Esophagus mucosa (tissue), 1 donor: ENCODE measurements at regions not wholly inside any gene's neighbourhood (a gene's known extent, or its start where the extent isn't known, plus 50 kb on each side); places are given as distances from the start of the nearest gene placed in this dataset.
"Not testable (repeated sequence)": the region's sequence is repeated elsewhere in the genome, so short reads cannot be mapped to it uniquely, and the experiment has no call there.

Experiments used
- ATAC-seq: fragments of 200-7000 bp; cut with Tn5 transposase; one replicate; pipeline ENCODE4 v1.9.1; 2020
- donor health status: DM: yes; HTN: yes; CAD: no.

DNA sequence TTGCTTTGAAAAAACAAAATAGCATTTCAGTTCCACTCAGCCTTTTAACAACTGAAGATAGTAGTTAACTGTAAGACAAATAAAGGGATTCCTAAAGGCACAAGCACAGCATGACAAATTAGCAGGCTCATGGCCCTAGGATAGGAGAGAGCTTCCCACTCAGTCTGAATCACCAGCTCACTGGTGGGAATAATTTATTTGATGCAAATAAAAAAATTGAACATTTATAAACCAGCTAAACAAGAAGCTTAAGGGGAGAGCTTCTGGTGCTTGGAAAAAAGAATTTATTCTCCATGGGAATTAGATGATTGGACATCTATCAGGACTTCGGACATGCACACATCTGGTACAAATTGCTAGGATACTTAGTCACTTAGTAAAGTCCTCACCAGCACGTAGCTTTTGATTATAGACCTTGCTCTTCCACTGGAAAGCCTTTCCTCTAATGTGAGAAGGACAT is 294.1 kb upstream of the TNC start:
- no peak for ATAC-seq

DNA sequence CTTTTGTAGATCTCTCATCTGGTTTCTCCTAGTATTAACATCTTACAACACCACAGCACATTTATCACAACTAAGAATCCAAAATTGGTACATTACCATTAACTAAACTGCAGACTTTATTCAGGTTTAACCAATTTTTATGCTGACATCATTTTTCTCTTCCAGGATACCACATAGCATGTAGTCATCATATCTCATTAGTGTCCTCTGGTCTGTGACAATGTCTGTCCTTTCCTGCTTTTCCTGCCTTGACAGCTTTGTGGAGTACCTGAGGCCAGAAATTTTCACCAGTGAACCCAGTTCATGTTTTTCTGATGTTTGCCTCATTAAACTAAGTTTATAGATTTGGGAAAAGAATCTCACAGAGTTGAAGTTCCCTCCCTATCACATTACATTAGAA is 294.7 kb upstream of the TNC start:
- no peak for ATAC-seq

DNA sequence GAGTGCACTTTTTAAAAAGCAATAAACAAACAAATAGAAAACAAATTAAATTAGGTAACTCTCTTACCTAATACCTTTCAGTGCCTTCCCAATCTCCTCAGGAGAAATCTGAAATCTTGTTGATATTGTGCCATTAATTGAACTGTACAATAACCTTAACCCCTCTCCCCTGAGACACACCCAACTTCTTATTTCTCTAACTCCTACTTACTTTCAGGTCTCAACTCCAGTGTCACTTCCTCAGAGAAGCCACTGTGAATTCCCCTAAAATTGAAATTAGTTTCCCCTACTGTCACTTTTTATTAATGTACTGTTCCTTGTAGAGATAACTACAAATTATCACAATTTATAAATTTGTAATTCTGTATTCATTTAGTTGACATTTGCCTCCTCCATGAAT is 295.3 kb upstream of the TNC start:
- no peak for ATAC-seq

DNA sequence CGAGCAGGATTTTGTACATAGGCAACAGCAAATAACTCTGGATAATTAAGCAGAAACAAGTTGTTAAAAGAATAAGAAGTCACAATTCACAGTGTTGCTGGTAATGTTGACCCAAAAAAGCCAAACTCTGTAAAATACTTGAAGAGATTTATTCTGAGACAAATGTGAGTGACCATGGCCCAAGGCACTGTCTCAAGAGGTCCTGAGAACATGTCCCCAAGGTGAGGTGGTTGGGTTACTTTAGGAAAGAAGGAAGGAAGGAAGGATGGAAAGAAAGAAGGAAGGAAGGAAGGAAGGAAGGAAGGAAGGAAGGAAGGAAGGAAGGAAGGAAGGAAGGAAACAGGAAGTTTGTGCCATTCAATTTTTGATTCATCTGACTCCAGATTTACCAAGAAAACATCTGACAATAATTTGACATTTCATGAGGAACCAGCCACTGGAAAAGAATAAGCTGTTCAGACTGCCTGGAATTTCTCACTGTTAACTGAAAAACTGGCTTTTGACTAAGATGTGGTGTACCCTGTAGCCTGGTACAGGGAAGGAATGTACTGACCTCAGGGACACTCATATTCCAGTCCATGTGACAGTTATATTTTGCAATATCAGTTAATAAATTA is 295.9 kb upstream of the TNC start:
- no peak for ATAC-seq

DNA sequence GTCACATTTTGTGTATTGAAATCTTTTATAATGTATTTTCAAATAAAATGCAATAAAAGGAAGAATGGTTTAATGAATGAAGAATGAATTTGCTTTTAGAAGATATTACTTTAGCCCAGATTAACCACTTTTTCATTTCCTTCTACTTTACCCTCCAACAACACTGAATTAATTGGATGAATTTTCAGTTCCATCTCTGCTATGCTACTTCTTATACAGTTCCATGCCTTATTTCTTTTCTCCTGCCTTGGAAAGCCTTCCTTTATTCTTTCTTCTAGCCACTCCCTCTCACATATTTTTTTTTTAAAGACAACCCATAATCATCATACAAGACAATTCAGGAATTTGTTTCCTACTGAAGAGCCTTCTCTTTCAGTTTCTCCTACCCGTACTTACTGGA is 296.6 kb upstream of the TNC start:
- ATAC-seq = no peak

DNA sequence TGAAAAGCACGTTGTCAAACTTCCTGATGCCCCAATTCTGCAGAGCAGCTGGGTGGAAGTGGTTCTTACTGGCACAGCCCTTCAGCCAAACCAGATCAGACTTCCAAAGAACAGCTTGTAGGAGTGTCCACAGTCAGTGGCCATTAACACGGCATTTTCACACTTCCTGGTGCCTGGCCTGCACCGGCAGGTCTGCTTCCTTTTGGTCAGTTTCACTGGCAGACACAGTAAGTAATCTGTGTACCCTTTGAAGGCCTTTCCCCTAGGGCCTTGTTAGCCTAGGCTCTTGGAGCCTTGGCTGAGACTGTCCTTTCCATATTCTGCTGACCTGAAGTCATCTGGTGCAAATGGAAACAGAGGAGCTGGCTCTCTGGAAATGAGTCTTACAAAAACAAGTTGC is 297.5 kb upstream of the TNC start:
- ATAC-seq = no peak

DNA sequence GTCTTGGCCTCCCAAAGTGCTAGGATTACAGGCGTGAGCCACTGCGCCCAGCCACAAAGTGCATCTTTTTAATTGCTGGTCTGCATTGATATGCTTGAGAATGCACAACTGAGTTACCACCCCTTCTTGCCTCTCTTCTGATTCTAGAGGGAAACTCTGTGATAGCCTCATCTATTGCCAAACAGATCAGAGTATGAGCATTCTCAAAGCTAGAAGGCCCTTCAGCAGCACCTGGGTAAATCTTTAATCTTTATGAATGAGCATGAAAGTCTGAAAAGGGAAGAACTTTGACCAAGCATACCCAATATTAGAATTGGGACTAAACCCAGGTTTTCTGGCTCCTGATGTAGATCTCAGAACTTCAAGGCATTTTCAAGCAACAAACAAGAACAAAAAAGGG is 298.3 kb upstream of the TNC start:
- ATAC-seq = no peak

DNA sequence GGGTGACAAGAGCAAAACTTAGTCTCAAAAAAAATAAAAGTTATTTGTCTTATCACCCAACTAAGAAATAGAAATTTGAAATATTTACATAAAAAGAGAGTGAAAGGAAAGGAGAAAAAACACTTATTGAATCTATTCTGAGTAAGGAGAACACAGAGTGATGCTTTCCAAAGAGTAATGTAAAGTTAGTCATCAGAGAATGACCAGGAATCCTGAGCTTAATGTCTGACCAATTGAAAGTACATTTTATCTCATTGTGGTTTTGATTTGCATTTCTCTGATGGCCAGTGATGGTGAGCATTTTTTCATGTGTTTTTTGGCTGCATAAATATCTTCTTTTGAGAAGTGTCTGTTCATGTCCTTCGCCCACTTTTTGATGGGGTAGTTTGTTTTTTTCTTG is 300.2 kb upstream of the TNC start:
- not testable (repeated sequence) for ATAC-seq

DNA sequence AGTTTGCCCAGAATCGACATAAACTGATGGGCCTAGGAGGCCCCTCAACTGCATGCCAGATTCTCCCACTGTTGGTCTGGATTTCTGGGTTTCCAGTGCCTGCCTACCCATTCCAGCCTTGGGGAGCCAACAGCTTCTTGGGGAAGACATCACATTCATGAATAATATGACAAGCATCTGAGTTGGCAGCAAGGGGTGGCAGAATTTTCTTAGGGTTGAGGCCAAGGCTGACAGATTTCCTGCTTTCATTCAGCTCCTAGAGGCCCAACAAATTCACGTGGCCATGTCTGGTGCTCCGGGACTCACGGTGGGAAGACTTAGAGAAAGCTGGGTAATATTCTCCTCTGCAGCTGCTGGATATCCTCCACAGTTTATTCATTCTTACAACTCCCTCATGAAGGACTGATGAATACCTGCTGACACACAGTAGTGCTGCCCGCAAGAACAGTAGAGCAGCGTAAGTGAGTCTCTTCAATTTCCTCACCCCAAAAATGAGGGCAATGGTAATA is 305.0 kb upstream of the TNC start:
- ATAC-seq = no peak

DNA sequence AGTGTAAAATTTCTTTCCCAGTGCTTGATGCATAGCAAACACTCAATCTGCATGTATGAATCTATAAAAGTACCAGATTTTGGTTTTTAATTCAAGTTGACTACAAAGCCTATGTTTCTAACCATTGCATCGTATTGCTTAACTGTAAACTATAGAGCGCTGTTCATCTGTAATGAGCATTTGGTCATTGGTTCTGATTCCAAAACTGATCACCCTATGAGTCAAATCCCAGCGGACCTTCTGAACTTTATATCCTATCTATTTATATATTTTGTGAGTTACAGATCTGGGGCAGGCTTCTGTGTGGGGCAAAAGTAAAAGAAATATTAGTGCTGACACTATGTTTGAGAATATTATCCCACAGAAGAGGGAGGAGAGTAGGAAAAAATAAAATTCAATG is 305.7 kb upstream of the TNC start:
- ATAC-seq = no peak

DNA sequence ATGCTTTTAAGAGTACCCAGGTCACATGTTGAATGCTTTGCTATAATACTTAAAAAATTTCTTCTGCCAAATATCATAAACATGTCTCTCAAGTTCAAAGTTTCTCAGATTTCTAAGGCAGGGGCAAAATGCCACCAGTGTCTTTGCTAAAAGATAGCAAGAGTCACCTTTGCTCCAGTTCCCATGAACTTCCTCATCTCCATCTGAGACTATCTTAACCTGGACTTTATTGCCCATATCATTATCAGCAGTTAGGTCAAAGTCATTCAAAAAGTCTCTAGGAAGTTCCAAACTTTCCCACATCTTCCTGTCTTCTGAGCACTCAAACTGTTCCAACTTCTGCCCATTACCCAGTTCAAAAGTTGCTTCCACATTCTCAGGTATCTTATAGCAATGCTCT is 307.6 kb upstream of the TNC start:
- ATAC-seq = no peak

DNA sequence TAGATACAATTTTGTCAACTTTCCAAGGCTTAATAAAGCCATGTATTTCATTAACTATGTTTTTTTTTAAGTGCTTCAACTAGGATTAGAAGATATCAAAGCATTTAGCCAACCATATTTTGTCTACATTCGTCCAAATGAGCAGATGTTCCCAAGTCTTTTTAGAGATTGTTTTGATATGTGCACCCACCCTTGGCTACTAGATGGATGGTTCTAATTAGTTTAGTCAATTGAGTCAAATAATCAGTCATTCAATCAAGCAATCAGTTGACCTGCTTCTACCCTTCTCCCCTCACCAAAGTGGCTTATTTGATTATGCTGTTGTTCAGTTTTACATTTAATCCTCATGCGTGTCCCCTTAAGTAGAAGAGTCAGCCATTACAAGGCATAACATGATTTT is 319.5 kb upstream of the TNC start:
- no peak for ATAC-seq

DNA sequence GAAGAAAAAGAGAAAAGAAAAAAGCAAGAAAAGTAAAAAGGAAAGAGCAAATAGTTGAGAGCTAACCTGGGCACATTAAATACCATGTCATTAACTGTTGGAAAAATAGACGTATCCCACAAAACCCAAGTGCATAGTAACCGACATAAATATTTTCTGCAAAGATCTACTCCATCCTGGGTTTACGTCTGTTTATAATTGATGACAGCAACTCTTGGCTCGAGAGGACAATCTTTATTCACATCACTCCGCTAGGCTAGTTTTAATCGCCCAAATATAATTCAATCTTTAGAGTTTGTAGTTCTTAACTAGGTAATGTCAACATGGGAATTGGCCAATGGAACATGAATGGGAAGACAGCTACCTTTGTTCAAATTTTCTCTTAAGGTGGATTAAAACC is 321.7 kb upstream of the TNC start:
- no peak for ATAC-seq

DNA sequence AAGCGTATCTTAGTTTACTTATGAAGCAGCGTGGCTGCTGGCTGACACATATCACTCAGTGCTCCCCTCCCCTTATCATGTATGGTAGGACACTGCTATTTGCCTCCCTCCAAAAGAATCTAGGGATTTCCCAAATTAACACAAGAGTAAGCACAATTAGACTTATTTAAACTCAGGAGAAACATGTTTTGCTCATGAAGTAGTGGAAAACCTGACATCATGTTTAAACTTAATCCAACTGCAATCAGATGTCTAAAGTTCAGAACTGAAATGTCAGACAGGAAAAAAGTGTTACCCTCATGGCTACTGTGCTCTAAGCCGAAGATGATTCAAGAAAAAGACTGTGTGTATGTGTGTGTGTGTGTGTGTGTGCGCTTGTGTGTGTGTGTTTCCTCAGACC is 324.1 kb upstream of the TNC start:
- no peak for ATAC-seq

DNA sequence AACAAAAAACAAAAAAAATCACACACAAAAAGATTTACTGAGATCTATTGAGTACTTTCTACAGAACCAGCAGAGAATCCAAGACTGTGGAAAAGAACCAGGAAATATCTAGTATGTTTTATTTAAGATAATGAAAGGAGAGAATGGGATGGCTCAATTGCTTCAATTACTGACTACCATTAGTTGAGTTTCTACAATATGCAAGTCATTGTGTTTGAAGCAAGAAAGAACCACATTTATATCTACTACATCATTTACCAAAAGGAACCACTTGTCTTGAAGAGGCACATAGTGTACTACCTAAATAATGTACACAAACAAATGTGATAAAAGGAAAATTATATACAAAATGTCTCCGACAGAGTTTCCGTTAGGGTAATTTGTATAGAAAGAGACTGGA is 325.9 kb upstream of the TNC start:
- no peak for ATAC-seq

DNA sequence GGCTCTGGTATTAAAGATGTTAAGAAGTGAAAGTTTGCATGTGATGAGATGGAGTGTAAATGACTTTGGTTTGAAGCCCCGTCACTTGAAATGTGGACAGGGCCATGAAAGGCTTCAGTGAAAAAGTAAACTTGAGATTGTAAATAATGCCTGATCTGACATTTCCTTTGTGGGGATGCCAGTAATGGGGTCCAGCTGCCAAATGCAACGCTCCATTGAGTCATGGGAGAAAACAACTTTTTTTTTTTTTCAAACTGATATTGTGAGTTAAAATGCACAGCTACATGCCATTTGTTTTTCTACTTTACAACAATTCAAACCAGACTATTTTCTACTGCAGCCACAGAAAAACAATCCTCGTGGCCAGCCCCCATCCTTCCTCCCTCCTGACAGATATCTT is 327.0 kb upstream of the TNC start:
- no peak for ATAC-seq

DNA sequence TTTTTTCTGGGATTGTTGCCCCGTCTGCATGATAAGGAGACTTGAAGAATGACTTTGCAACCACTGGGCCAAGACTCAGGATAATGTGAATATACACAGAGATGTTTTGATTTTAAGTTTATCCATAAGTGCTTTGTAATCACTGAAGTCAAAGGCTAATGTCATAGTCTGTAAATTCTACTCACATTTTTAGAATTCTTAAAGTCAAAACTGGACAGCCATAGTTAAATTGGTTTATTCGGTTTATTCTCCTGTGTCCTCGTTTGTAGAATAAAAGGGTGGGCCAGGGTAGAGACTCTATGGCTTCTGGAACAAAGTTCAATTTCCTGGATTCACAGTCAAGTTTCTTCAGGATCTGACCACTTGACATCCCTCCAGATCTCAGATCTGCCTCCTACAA is 327.7 kb upstream of the TNC start:
- no peak for ATAC-seq

DNA sequence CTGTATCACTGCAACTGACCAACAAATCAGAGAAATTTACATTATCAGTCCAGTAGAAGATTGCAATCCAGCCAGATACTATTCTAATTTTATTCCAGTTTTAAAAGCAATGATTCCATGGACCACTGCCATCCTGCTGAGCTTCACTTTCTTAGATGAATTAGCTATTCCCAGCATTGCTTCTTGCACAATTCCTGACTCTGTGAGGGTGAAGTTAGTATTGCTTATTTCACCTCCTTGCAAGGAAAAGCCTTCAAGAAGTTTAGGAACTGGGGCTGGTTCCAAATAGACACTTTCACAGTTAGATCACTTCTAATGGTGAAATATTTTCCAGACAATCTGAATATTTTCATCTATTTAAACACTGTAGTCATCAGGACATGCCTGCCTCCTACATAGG is 338.6 kb upstream of the TNC start:
- ATAC-seq = no peak

DNA sequence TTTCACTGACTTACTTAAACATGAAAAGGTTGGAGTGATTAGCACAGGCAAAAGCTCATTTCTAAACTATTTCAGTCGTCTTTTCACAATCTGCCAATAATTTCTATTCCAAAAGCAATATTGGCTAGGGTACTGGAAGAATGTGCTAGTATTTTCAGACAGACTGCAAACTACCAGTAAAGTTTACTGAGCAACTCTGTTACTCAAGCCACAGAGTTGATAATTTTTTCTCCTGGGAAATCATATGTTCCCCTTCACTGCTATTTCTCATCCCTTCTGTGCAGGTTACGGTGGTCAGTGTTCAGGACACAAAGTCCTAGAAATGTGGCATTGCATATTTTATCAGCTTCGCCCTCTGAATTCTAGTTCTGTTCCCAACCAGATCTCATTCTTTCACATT is 343.3 kb upstream of the TNC start:
- no peak for ATAC-seq

DNA sequence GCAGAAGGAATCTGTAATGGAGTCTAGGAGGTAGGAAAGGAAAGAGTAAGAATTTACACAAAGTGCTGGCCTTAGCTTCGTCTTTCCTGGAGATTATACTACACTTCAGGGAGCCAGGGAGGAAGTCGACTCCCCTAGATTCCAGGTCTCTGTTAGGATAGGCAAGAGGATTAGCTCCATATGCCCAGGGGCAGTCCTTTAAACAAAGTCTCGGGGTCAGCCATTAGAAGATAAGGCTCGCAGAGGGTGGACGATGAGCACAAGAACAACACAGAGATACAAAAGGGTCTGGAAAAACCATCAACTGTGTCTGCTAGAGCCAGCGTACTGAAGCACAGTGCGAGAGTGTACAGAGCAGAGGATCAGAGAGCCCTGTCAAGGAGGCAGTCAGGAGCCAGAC is 344.7 kb upstream of the TNC start:
- no peak for ATAC-seq

DNA sequence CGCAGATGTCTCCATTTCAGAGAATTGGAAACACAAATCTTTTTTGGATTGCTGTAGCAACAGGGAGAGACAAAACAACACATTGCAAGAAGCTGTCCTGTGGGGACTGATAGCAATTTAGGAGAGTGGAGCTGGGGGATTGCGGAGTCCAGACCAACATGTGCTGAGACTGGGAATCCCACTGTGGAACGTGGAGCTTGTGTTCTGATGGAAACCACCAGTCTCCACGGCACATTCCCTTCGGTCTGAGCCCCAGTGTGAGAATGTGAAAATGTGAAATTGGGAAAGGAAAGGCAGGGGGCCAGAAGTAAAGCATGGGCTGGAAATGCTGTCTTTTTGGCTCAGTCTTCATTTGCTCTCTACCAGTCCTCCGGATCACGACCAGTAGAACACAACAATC is 348.8 kb upstream of the TNC start:
- ATAC-seq = no peak

DNA sequence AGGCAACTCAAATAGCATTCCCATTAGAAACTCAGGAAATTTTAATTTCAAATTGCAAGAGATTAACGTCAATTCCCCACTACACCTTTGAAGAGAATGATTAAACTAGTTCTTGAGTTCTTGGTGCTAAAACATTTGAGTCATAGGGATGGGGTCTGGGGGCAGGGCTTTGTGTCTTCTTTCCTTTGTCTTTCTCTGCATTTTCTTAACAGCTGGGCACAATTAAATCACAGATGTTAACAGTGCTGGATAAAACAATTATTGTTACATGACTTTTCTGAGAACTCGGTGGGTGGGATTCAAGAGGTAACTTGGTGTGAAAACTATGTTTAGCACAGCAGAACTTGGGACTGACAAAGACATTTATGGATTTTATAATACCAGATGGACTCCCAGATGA is 351.9 kb upstream of the TNC start:
- no peak for ATAC-seq

DNA sequence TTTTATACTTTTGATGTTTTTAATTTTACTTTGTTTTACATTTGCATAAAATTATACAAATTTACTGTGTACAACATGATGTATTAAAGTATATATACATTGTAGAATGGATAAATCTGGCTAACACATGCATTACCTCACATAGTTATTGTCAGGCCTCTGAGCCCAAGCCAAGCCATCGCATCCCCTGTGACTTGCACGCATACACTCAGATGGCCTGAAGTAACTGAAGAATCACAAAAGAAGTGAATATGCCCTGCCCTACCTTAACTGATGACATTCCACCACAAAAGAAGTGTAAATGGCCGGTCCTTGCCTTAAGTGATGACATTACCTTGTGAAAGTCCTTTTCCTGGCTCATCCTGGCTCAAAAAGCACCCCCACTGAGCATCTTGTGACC is 355.1 kb upstream of the TNC start:
- not testable (repeated sequence) for ATAC-seq

DNA sequence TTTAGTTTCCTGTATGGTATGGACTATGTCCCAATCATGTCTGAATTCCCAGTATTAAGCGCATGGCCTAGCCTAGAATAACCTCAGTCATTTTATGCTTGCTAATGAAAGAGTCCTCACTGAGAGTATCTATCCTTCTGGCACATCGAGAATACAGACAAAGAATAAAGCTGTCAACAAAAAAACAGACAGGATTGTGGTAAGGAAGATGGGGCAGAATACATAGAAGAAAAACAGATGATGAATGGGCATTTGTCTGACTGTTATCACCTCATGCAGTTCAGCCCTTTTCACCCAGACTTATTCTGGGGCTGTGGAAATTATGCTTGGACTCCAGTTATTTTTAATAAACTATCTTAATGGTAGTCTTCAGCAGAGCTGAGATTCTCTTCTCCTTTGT is 363.8 kb upstream of the TNC start:
- no peak for ATAC-seq

DNA sequence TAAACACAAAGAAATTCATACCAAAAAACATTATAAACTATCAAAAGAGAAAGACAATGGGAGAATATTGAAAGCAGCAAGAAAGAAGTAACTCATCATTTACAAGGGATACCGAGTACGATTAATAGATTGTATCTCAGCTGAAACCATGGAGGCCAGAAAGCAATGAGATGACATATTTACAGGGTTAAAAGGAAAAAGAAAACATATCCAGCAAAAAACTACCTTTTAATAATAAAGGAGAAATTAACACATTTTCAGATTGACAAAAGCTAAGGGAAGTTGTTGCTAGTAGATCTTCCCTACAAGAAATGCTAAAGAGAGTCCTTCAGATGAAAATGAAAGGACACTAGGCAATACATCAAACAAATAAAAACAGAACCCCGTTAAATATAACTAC is 364.8 kb upstream of the TNC start:
- no peak for ATAC-seq

DNA sequence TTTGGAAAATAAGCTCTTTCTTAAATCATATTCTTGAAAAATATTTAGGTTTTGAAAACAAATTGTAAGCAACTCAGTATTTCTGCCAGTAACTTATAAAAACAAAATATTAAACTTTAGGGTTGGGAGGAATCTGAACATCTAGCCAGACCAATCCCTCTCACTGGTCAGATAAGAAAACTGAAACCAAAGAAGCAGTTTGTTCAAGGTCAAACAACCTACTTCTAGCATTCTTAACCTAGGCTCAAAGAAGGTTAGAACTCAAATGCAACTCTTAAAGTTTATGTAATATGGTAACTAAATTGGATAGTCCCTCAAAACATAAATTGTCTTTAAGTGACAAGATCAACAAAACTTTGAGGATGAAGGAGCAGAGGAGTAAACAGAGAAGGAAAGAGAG is 374.9 kb upstream of the TNC start:
- ATAC-seq = no peak
